SU-DHL-6 (cell line): ENCODE measurements at regions not wholly inside any gene's neighbourhood (a gene's known extent, or its start where the extent isn't known, plus 50 kb on each side); places are given as distances from the start of the nearest gene placed in this dataset.

Experiments used
- CTCF ChIP-seq: fragments of 200-600 bp; sonication (generic); IDR thresholded peaks from one replicate; pipeline ENCODE4 v1.5.1; 2017; ENCODE audit warnings: antibody characterized with exemption, mild to moderate bottlenecking, low read length, moderate library complexity; ENCODE audit not compliant: insufficient read depth, poor library complexity, severe bottlenecking
- EZH2phosphoT487 ChIP-seq: fragments of 200-600 bp; sonication (generic), shearing (Covaris generic); conservative IDR thresholded peaks from 2 replicates; pipeline ENCODE4 v1.6.1; 2018; ENCODE audit warnings: mild to moderate bottlenecking, antibody characterized with exemption, low read length, moderate library complexity, mixed read lengths

- TF ChIP-seq CTCF (no peak), EZH2phosphoT487 (no peak)
Observed at GRCh38 chr9:93898502-93899426, 56.4 kb downstream of the BARX1 start.
